Gastrocnemius medialis (tissue), 4 donors: ENCODE measurements at regions not wholly inside any gene's neighbourhood (a gene's known extent, or its start where the extent isn't known, plus 50 kb on each side); places are given as distances from the start of the nearest gene placed in this dataset.

Experiments used
- CTCF ChIP-seq, 5 experiments: fragments of 450-650 bp in 3 of 5; fragments of 200-600 bp in 2 of 5; sonication (generic) in 2 of 5; IDR thresholded peaks in 4 of 5; conservative IDR thresholded peaks in 1 of 5; 1 replicate in 4 of 5; 2 replicates in 1 of 5; pipeline ENCODE4 v1.5.1; 2016 to 2019; ENCODE audit warnings: antibody characterized with exemption in 5 of 5, mild to moderate bottlenecking in 3 of 5, moderate library complexity in 3 of 5
- POLR2A ChIP-seq, 2 donors: fragments of 450-650 bp; IDR thresholded peaks; one replicate each; pipeline ENCODE4 v1.6.1; 2017; ENCODE audit warnings: antibody characterized with exemption in 2 of 2, mild to moderate bottlenecking in 2 of 2, moderate library complexity in 2 of 2

GRCh38 chr9:31028137-31028536 is 1356.3 kb upstream of the ACO1 start:
- TF ChIP-seq CTCF (IDR thresholded peaks at IDR 0.05 in 4 of 5, conservative IDR thresholded peaks at IDR 0.05 in 1 of 5) (no peak), POLR2A (IDR thresholded peaks at IDR 0.05) (no peak)
